AG04450 (cell line): ENCODE measurements at regions not wholly inside any gene's neighbourhood (a gene's known extent, or its start where the extent isn't known, plus 50 kb on each side); places are given as distances from the start of the nearest gene placed in this dataset.

Source experiments
- CTCF ChIA-PET: fragments of 300-600, 350-600 bp; formaldehyde crosslinking; extraction: SDS; loops from one replicate; lab custom pipeline; 2022; ENCODE audit warnings: antibody characterized with exemption, inconsistent platforms; lab: Charles Lee
- POLR2A ChIA-PET: fragments of 350-600 bp; formaldehyde crosslinking; extraction: SDS; loops from one replicate; lab custom pipeline; 2021; ENCODE audit warnings: antibody characterized with exemption, inconsistent platforms; lab: Yijun Ruan, JAX
- DNase-seq: peaks from one replicate; pipeline ENCODE4 v3.0.0-alpha.2; 2011; ENCODE audit warnings: low read depth, low spot score
- H3K27ac ChIP-seq: one replicate; pipeline ENCODE4 v1.5.1; 2012; ENCODE audit warnings: low read depth, low read length, control low read depth
- H3K27me3 ChIP-seq: one replicate; pipeline ENCODE4 v1.6.0; 2012; ENCODE audit warnings: low read length; ENCODE audit not compliant: control insufficient read depth, insufficient read depth
- H3K4me3 ChIP-seq: 2 replicates; pipeline ENCODE4 v1.5.1; 2011; ENCODE audit warnings: mild to moderate bottlenecking, low read depth, low read length, control low read depth
- H3K9me3 ChIP-seq: 2 replicates; pipeline ENCODE4 v1.5.1; 2012; ENCODE audit warnings: low read length; ENCODE audit not compliant: control insufficient read depth, insufficient read depth
- CTCF ChIP-seq: IDR thresholded peaks from 2 replicates; pipeline ENCODE4 v1.5.1; 2011; ENCODE audit warnings: low read depth, low read length, control low read depth, inconsistent platforms

- TF ChIP-seq CTCF: no peak
- DNase-seq: no peak
- Histone ChIP-seq H3K4me3 (no peak overlapping the region), H3K27me3 (no peaks in the 10 kb centered on the region), H3K27ac (no peak overlapping the region), H3K9me3 (no peaks in the 10 kb centered on the region)
- CTCF ChIA-PET: no interaction called here
- POLR2A ChIA-PET: no interaction called here
Observed at GRCh38 chr2:156800065-156800653, 364.0 kb downstream of the GPD2 start.

DNA sequence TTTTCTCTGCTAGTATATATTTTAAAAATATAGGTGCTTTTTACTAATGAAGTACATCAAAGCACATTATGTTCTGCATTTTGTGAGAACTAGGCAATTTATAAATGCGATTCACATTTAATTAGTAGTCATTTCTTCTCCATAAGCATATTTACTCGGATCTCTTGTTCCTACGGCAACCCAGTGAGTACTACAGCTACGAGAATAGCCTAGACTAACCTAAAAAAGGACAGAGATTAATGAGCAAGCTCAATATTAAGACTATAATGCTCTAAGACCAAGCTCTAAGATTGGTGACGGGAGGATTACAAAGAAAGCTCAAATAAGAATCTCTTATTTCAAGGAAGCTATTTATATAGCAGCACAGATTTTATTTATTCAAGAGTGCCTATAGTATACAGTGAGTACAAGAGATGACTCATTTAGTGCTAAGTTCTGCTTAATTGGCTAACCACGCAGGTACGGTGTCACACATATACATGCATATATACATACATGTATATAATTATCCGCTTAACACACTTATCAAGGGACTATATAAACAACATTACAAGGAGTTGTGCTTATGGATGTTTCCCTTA is 364.7 kb downstream of the GPD2 start:
- no peak for TF ChIP-seq CTCF
- POLR2A ChIA-PET: no interaction called here

GRCh38 chr2:156803243-156803642 is 367.1 kb downstream of the GPD2 start:
- TF ChIP-seq CTCF: no peak
- Histone ChIP-seq H3K4me3 (no peak overlapping the region), H3K27ac (no peak overlapping the region), H3K27me3 (peaks cover 2% of the 10 kb centered on the region), H3K9me3 (no peaks in the 10 kb centered on the region)
- no peak for DNase-seq
- ChIA-PET CTCF (interaction anchor here (0.6 to 0.8 kb wide), 2 partner anchors 491 to 1426 kb away, joined by 3 read pairs; no protein-coding TSS in a partner anchor), POLR2A (no interaction called here)

More for the DNA sequence above, 364.7 kb downstream of the GPD2 start:
- Histone ChIP-seq H3K9me3 (no peaks in the 10 kb centered on the region), H3K27ac (no peak overlapping the region), H3K27me3 (no peaks in the 10 kb centered on the region), H3K4me3 (no peak overlapping the region)
- DNase-seq: no peak
- CTCF ChIA-PET: interaction anchor here (1.5 kb wide), 1 partner anchor 393 kb away, joined by 3 read pairs; no protein-coding TSS in a partner anchor

DNA sequence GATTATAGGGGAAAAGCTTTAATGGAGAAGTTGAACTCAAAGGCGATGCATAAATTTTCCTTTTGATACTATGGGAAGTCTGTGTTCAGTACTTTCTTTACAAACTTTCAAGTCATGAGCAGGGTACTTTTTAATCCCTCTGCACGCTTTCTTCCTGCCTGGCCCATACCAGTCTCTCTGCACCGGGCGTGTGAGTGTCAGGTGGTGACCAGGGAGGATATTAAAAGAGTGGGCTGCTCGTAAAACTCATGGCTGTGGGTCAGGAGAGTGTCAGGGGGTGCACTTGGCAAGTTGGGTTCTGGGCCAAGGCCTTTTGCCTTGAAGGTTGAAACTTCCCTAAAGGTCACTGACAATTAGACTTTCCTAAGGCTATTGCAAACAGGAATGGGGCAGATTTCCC is 367.8 kb downstream of the GPD2 start:
- no peak overlapping the region for H3K4me3 ChIP-seq
- TF ChIP-seq CTCF: no peak
- H3K27me3 ChIP-seq: peaks cover 2% of the 10 kb centered on the region
- POLR2A ChIA-PET: no interaction called here
- CTCF ChIA-PET: interaction anchor here (0.8 kb wide), 1 partner anchor 1427 kb away, joined by 3 read pairs; no protein-coding TSS in a partner anchor
- H3K27ac ChIP-seq: no peak overlapping the region
- H3K9me3 ChIP-seq: no peaks in the 10 kb centered on the region
- no peak for DNase-seq

GRCh38 chr2:156810094-156810493 is 373.9 kb downstream of the GPD2 start:
- no peak overlapping the region for H3K27ac ChIP-seq
- H3K27me3 ChIP-seq: peaks cover 2% of the 10 kb centered on the region
- no peak for DNase-seq
- POLR2A ChIA-PET: no interaction called here
- H3K4me3 ChIP-seq: no peak overlapping the region
- H3K9me3 ChIP-seq: no peaks in the 10 kb centered on the region
- no peak for TF ChIP-seq CTCF
- CTCF ChIA-PET: no interaction called here
